PFSK-1 (cell line): ENCODE measurements at regions not wholly inside any gene's neighbourhood (a gene's known extent, or its start where the extent isn't known, plus 50 kb on each side); places are given as distances from the start of the nearest gene placed in this dataset.

Experiments used
- FOXP2 ChIP-seq: optimal IDR thresholded peaks from 2 replicates; pipeline ENCODE3; 2011; ENCODE audit warnings: borderline replicate concordance, control low read depth, inconsistent platforms; ENCODE audit not compliant: insufficient read depth; ENCODE audit errors: extremely low read length, extremely low read depth
- POLR2AphosphoS5 ChIP-seq: IDR thresholded peaks from 2 replicates; pipeline ENCODE4 v1.6.1; 2012; ENCODE audit warnings: low read depth, mild to moderate bottlenecking, control low read depth, low read length, moderate library complexity
- REST ChIP-seq, 2 experiments: IDR thresholded peaks; 2 replicates each; pipeline versions ENCODE4 v1.6.1 to v1.8.0; 2011 to 2012; ENCODE audit warnings: low read depth in 2 of 2, low read length in 2 of 2, control low read depth in 1 of 2, inconsistent platforms in 1 of 2, mild to moderate bottlenecking in 1 of 2, moderate library complexity in 1 of 2; ENCODE audit not compliant: insufficient read depth in 1 of 2
- SIN3A ChIP-seq: IDR thresholded peaks from 2 replicates; pipeline ENCODE4 v1.6.1; 2012; ENCODE audit warnings: mild to moderate bottlenecking, low read length, moderate library complexity, borderline replicate concordance; ENCODE audit not compliant: insufficient read depth
- TAF1 ChIP-seq: IDR thresholded peaks from 2 replicates; pipeline ENCODE4 v1.6.1; 2012; ENCODE audit warnings: low read length, control low read depth, borderline replicate concordance; ENCODE audit not compliant: insufficient read depth

- TF ChIP-seq REST (IDR thresholded peaks at IDR 0.05; ENCODE audit: insufficient read depth in 1 of 2, low read depth in 2 of 2, low read length in 2 of 2) (no peak), FOXP2 (no peak), POLR2AphosphoS5 (no peak), TAF1 (no peak), SIN3A (no peak)
Measured at GRCh38 chr22:48100685-48101417, 1338.4 kb downstream of the TBC1D22A start.

- TF ChIP-seq SIN3A, result no peak
- TF ChIP-seq FOXP2, result no peak
- no peak for TF ChIP-seq POLR2AphosphoS5
- TF ChIP-seq TAF1, result no peak
- TF ChIP-seq REST (IDR thresholded peaks at IDR 0.05; ENCODE audit: insufficient read depth in 1 of 2, low read depth in 2 of 2, low read length in 2 of 2), result no peak
Measured at GRCh38 chr22:48099671-48100070, 1337.2 kb downstream of the TBC1D22A start.

DNA sequence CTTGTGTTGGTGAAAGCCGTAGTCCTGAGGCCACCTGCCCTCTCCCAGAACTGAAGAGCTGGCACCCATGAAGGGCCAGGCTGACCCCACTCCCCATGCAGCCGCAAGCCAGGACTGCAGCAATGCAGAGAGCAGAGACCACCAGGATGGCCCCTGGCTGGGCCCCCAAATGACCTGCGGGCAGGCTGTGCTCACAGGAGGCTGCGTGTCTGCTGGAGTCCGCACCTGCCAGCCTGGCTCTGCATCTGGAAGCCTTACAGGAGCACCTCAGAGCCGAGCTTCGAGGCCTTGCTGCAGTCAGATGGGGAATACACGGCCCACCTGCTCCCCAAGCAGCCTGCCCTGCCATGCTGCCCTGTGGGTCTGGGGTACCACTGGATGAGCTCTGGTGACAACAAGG is 1336.8 kb downstream of the TBC1D22A start:
- TF ChIP-seq FOXP2, result no peak
- TF ChIP-seq POLR2AphosphoS5, result no peak
- no peak for TF ChIP-seq REST (IDR thresholded peaks at IDR 0.05; ENCODE audit: insufficient read depth in 1 of 2, low read depth in 2 of 2, low read length in 2 of 2)
- TF ChIP-seq TAF1, result no peak
- no peak for TF ChIP-seq SIN3A

- TF ChIP-seq SIN3A, result no peak
Measured at GRCh38 chr22:48098921-48099245, 1336.4 kb downstream of the TBC1D22A start.

- no peak for TF ChIP-seq TAF1
Measured at GRCh38 chr22:48098243-48098920, 1335.9 kb downstream of the TBC1D22A start.

DNA sequence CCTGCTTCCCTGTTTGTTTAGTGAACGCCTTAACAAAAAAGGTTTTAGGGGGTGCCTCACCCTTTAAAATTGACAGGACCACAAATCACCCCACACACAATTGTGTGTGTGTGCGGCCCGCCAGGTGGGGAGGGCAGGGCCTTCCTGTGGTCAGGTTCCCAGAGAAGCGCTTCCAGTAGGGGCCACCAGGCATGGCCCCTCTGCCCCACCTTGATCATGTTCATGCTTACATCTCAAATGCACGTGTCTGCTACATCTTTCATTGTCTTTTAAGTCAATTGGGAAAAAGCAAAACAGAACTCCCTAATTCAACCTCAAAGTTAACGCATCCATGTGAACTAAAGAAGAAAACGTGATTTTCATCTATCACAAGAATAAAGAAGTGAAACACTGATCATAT is 1335.3 kb downstream of the TBC1D22A start:
- TF ChIP-seq SIN3A (no peak), FOXP2 (no peak)
